ENCODE measurements at regions not wholly inside any gene's neighbourhood (a gene's known extent, or its start where the extent isn't known, plus 50 kb on each side); places are given as distances from the start of the nearest gene placed in this dataset.

DNA sequence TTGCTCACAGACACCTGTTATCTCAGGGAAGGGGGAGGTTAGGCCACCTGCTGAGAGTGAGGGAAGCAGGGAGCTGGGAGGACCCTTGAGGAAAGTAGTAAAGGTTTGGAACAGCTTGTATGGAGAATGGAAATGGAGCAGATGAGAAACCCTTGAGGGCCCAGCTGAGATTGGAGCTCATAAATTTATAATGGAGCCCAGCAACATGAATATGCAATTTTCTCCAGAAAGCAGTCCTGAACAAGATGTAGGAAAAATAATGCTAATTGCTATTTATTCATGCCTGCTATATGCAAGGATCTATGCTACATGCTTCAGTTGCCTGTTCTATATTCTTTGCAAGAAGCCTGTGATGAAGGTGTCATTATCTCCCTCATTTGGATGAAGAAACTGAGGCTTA is 67.5 kb upstream of the LEF1 start:
- Histone ChIP-seq H3K4me1 (ENCODE audit: control insufficient read depth in 1 of 2, insufficient read depth in 2 of 2, low read length in 2 of 2) (no peaks in the 10 kb centered on the region), H3K9me3 (replicated peaks in 1 of 2; ENCODE audit: control insufficient read depth in 1 of 2, insufficient read depth in 1 of 2, low read length in 2 of 2) (no peaks in the 10 kb centered on the region), H2AFZ (ENCODE audit: insufficient read depth, low read depth, low read length, poor library complexity, severe bottlenecking) (no peak overlapping the region), H3K4me2 (replicated peaks; ENCODE audit: extremely low read depth, low read length, poor library complexity, severe bottlenecking) (no peak overlapping the region), H3K27me3 (ENCODE audit: control insufficient read depth in 2 of 2, insufficient read depth in 2 of 2, low read length in 2 of 2) (no peaks in the 10 kb centered on the region), H3K9ac (ENCODE audit: insufficient read depth, low read length, poor library complexity, severe bottlenecking) (no peak overlapping the region), H3K36me3 (replicated peaks in 1 of 2; ENCODE audit: control insufficient read depth in 1 of 2, insufficient read depth in 2 of 2, low read length in 2 of 2) (no peaks in the 10 kb centered on the region), H3K79me2 (ENCODE audit: insufficient read depth, low read length) (no peaks in the 10 kb centered on the region), H3K4me3 (replicated peaks in 1 of 3; ENCODE audit: low read depth in 2 of 3, low read length in 3 of 3) (no peak overlapping the region), H3K27ac (ENCODE audit: low read depth in 1 of 2, low read length in 2 of 2) (no peak overlapping the region), H4K20me1 (ENCODE audit: insufficient read depth, low read length) (no peaks in the 10 kb centered on the region)
- Mint-ChIP-seq H3K4me1 (no peaks in the 10 kb centered on the region), H3K36me3 (no peaks in the 10 kb centered on the region), H3K27ac (no peak overlapping the region), H3K9me3 (peaks cover 0 to 15% (median 6%) of the 10 kb centered on the region in 7 donors), H3K27me3 (ENCODE audit: low read depth in 3 of 3) (peaks cover 0 to 1% (median 0%) of the 10 kb centered on the region in 3 donors), H3K4me3 (no peak overlapping the region)
- TF ChIP-seq, protein P1, sequence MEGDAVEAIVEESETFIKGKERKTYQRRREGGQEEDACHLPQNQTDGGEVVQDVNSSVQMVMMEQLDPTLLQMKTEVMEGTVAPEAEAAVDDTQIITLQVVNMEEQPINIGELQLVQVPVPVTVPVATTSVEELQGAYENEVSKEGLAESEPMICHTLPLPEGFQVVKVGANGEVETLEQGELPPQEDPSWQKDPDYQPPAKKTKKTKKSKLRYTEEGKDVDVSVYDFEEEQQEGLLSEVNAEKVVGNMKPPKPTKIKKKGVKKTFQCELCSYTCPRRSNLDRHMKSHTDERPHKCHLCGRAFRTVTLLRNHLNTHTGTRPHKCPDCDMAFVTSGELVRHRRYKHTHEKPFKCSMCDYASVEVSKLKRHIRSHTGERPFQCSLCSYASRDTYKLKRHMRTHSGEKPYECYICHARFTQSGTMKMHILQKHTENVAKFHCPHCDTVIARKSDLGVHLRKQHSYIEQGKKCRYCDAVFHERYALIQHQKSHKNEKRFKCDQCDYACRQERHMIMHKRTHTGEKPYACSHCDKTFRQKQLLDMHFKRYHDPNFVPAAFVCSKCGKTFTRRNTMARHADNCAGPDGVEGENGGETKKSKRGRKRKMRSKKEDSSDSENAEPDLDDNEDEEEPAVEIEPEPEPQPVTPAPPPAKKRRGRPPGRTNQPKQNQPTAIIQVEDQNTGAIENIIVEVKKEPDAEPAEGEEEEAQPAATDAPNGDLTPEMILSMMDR (IDR thresholded peaks at IDR 0.05), result no peak
- intact Hi-C loops (cut with micrococcal nuclease), result no loop called here
- no peak for DNase-seq

DNA sequence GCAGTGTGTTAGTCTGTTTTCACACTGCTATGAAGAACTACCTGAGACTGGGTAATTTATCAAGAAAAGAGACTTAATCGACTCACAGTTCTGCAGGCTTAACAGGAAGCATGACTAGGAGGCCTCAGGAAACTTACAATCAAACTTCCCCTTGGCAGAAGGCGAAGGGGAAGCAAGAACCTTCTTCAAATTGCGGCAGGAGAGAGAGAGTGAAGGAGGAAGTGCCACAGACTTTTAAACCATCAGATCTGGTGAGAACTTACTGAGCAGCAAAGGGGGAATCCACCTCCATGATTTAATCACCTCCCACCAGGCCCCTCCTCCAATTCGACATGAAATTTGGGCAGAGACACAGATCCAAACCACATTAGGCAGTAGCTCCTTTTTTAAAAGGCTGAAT is 59.2 kb upstream of the LEF1 start:
- intact Hi-C loops (cut with micrococcal nuclease), result no loop called here
- peaks cover 5 to 17% (median 11%) of the 10 kb centered on the region in 7 donors for H3K9me3 Mint-ChIP-seq
- Histone ChIP-seq H2AFZ (ENCODE audit: insufficient read depth, low read depth, low read length, poor library complexity, severe bottlenecking) (no peak overlapping the region), H3K36me3 (replicated peaks in 1 of 2; ENCODE audit: control insufficient read depth in 1 of 2, insufficient read depth in 2 of 2, low read length in 2 of 2) (no peaks in the 10 kb centered on the region), H3K9me3 (replicated peaks in 1 of 2; ENCODE audit: control insufficient read depth in 1 of 2, insufficient read depth in 1 of 2, low read length in 2 of 2) (peaks cover 4 to 7% of the 10 kb centered on the region in 2 donors), H3K4me3 (replicated peaks in 1 of 3; ENCODE audit: low read depth in 2 of 3, low read length in 3 of 3) (no peak overlapping the region), H3K4me1 (ENCODE audit: control insufficient read depth in 1 of 2, insufficient read depth in 2 of 2, low read length in 2 of 2) (no peaks in the 10 kb centered on the region), H3K4me2 (replicated peaks; ENCODE audit: extremely low read depth, low read length, poor library complexity, severe bottlenecking) (no peak overlapping the region), H3K9ac (ENCODE audit: insufficient read depth, low read length, poor library complexity, severe bottlenecking) (no peak overlapping the region), H3K27me3 (ENCODE audit: control insufficient read depth in 2 of 2, insufficient read depth in 2 of 2, low read length in 2 of 2) (no peaks in the 10 kb centered on the region), H4K20me1 (ENCODE audit: insufficient read depth, low read length) (no peaks in the 10 kb centered on the region), H3K79me2 (ENCODE audit: insufficient read depth, low read length) (no peaks in the 10 kb centered on the region), H3K27ac (ENCODE audit: low read depth in 1 of 2, low read length in 2 of 2) (no peak overlapping the region)
- no CpG with 5 or more reads among the region's 4 CpGs for WGBS (ENCODE audit: insufficient coverage)
- H3K27me3 Mint-ChIP-seq (ENCODE audit: low read depth in 3 of 3), result peaks cover 0 to 2% (median 0%) of the 10 kb centered on the region in 3 donors
- H3K27ac Mint-ChIP-seq, result no peak overlapping the region
- TF ChIP-seq, protein P1 (IDR thresholded peaks at IDR 0.05), result no peak
- H3K4me1 Mint-ChIP-seq, result no peaks in the 10 kb centered on the region
- H3K36me3 Mint-ChIP-seq, result no peaks in the 10 kb centered on the region
- no peak for DNase-seq
- no peak overlapping the region for H3K4me3 Mint-ChIP-seq
